HEK293 (cell line): ENCODE measurements at regions not wholly inside any gene's neighbourhood (a gene's known extent, or its start where the extent isn't known, plus 50 kb on each side); places are given as distances from the start of the nearest gene placed in this dataset.

Experiments
- HOXD13 ChIP-seq: sonication (generic); formaldehyde crosslinking; IDR thresholded peaks from 2 replicates; pipeline ENCODE4 v1.8.0; 2022; ENCODE audit warnings: missing genetic modification reagents, borderline replicate concordance
- ZBTB6 ChIP-seq: fragments of 450-650 bp; formaldehyde crosslinking; IDR thresholded peaks from 2 replicates; pipeline ENCODE4 v1.5.1; 2017; ENCODE audit warnings: missing biosample characterization, missing genetic modification characterization
- ZNF239 ChIP-seq: fragments of 450-650 bp; formaldehyde crosslinking; IDR thresholded peaks from 2 replicates; pipeline ENCODE4 v1.5.1; 2016; ENCODE audit warnings: missing biosample characterization, missing genetic modification characterization
- ZNF514 ChIP-seq: fragments of 450-650 bp; formaldehyde crosslinking; IDR thresholded peaks from 2 replicates; pipeline ENCODE4 v1.5.1; 2016; ENCODE audit warnings: missing biosample characterization, missing genetic modification characterization
- ZNF776 ChIP-seq: fragments of 450-650 bp; formaldehyde crosslinking; IDR thresholded peaks from 2 replicates; pipeline ENCODE4 v1.5.0; 2017; ENCODE audit warnings: missing biosample characterization, missing genetic modification characterization, borderline replicate concordance
- TF ChIP-seq, protein P1 (sequence below): fragments of 450-650 bp; formaldehyde crosslinking; IDR thresholded peaks from 2 replicates; pipeline ENCODE4 v1.5.1; 2016; ENCODE audit warnings: missing biosample characterization, missing genetic modification characterization

- no peak for TF ChIP-seq ZNF776 (tag by site-specific recombination)
- TF ChIP-seq, protein P1, sequence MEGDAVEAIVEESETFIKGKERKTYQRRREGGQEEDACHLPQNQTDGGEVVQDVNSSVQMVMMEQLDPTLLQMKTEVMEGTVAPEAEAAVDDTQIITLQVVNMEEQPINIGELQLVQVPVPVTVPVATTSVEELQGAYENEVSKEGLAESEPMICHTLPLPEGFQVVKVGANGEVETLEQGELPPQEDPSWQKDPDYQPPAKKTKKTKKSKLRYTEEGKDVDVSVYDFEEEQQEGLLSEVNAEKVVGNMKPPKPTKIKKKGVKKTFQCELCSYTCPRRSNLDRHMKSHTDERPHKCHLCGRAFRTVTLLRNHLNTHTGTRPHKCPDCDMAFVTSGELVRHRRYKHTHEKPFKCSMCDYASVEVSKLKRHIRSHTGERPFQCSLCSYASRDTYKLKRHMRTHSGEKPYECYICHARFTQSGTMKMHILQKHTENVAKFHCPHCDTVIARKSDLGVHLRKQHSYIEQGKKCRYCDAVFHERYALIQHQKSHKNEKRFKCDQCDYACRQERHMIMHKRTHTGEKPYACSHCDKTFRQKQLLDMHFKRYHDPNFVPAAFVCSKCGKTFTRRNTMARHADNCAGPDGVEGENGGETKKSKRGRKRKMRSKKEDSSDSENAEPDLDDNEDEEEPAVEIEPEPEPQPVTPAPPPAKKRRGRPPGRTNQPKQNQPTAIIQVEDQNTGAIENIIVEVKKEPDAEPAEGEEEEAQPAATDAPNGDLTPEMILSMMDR, result no peak
- TF ChIP-seq ZNF239, result no peak
- TF ChIP-seq HOXD13 (CRISPR knock-in tag), result no peak
- no peak for TF ChIP-seq ZBTB6
- no peak for TF ChIP-seq ZNF514 (tag by site-specific recombination)
These were observed 155.5 kb downstream of the PRL start for GRCh38 chr6:22141241-22141745.
